A673 (cell line): ENCODE measurements at regions not wholly inside any gene's neighbourhood (a gene's known extent, or its start where the extent isn't known, plus 50 kb on each side); places are given as distances from the start of the nearest gene placed in this dataset.

Experiments
- BruUV-seq: library from RNA; stranded (reverse); fragments of 400-500 nt; replicated peaks from 2 replicates; lab custom pipeline; 2021; lab: Mats Ljungman, UMichigan
- CTCF ChIA-PET: fragments of 300-600 bp; sonication (Branson Sonifier 250); formaldehyde crosslinking; loops from one replicate; lab custom pipeline; 2022; ENCODE audit warnings: antibody characterized with exemption; lab: Charles Lee
- POLR2A ChIA-PET: fragments of 300-600 bp; sonication (Branson Sonifier 250); formaldehyde crosslinking; loops from one replicate; lab custom pipeline; 2022; ENCODE audit warnings: antibody characterized with exemption; ENCODE audit not compliant: low non-redundant PET; lab: Charles Lee
- DNase-seq: peaks from one replicate; pipeline ENCODE4 v3.0.0-alpha.2; 2015; ENCODE audit warnings: low spot score
- H3K27ac ChIP-seq: fragments of 200-600 bp; sonication (generic); 2 replicates; pipeline ENCODE4 v1.5.1; 2016; ENCODE audit warnings: mixed run types, low read depth, mild to moderate bottlenecking, mixed read lengths, antibody characterized with exemption, low read length; ENCODE audit not compliant: poor library complexity, severe bottlenecking
- H3K27me3 ChIP-seq: fragments of 200-600 bp; sonication (generic); replicated peaks from 2 replicates; pipeline ENCODE4 v1.6.1; 2017; ENCODE audit warnings: mixed run types, low read depth, mild to moderate bottlenecking, mixed read lengths, antibody characterized with exemption, low read length; ENCODE audit not compliant: insufficient read depth, poor library complexity
- H3K36me3 ChIP-seq: fragments of 200-600 bp; sonication (generic); 2 replicates; pipeline ENCODE4 v1.6.1; 2016; ENCODE audit warnings: mixed run types, mild to moderate bottlenecking, mixed read lengths, antibody characterized with exemption, low read length; ENCODE audit not compliant: insufficient read depth, poor library complexity, severe bottlenecking
- H3K4me1 ChIP-seq: fragments of 200-600 bp; sonication (generic); 2 replicates; pipeline ENCODE4 v1.6.1; 2017; ENCODE audit warnings: mixed run types, mild to moderate bottlenecking, mixed read lengths, antibody characterized with exemption, low read length; ENCODE audit not compliant: insufficient read depth, poor library complexity, severe bottlenecking
- H3K4me3 ChIP-seq: fragments of 200-600 bp; sonication (generic); 2 replicates; pipeline ENCODE4 v1.5.1; 2016; ENCODE audit warnings: low read depth, mixed run types, mild to moderate bottlenecking, mixed read lengths, low read length; ENCODE audit not compliant: poor library complexity, severe bottlenecking
- H3K9me3 ChIP-seq: fragments of 200-600 bp; sonication (generic); 2 replicates; pipeline ENCODE4 v1.6.1; 2016; ENCODE audit warnings: mixed run types, low read depth, mild to moderate bottlenecking, mixed read lengths, antibody characterized with exemption, low read length; ENCODE audit not compliant: poor library complexity, severe bottlenecking
- CTCF ChIP-seq: fragments of 300-800, 200-600 bp; sonication (generic); conservative IDR thresholded peaks from 2 replicates; pipeline ENCODE4 v1.5.1; 2017; ENCODE audit warnings: low read depth, mild to moderate bottlenecking, antibody characterized with exemption, low read length, moderate library complexity, mixed read lengths
- EZH2 ChIP-seq: fragments of 200-600 bp; sonication (generic); IDR thresholded peaks from 2 replicates; pipeline ENCODE4 v1.6.1; 2017; ENCODE audit warnings: borderline replicate concordance, low read depth, mild to moderate bottlenecking, mixed read lengths, antibody characterized with exemption, low read length; ENCODE audit not compliant: poor library complexity, severe bottlenecking
- intact Hi-C: fragments of 100-400 bp; cut with micrococcal nuclease; formaldehyde crosslinking; loops from one replicate; pipeline ENCODE4 v1.10.0; 2022; ENCODE audit not compliant: unreplicated experiment

- DNase-seq: no peak
- no peak for TF ChIP-seq CTCF
- no peak for TF ChIP-seq EZH2
- Histone ChIP-seq H3K4me1 (no peaks in the 10 kb centered on the region), H3K27ac (no peak overlapping the region), H3K27me3 (no peaks in the 10 kb centered on the region), H3K36me3 (no peaks in the 10 kb centered on the region), H3K4me3 (no peak overlapping the region), H3K9me3 (no peaks in the 10 kb centered on the region)
- BruUV-seq: no TSS peak
- ChIA-PET CTCF (no interaction called here), POLR2A (no interaction called here)
- intact Hi-C loops: no loop called here
Measured at GRCh38 chr6:134631398-134631924, 313.5 kb upstream of the SGK1 start.

- no peak for TF ChIP-seq EZH2
- TF ChIP-seq CTCF: no peak
- ChIA-PET CTCF (no interaction called here), POLR2A (no interaction called here)
- Histone ChIP-seq H3K4me3 (no peak overlapping the region), H3K4me1 (peaks cover 8% of the 10 kb centered on the region), H3K36me3 (no peaks in the 10 kb centered on the region), H3K27me3 (no peaks in the 10 kb centered on the region), H3K9me3 (no peaks in the 10 kb centered on the region), H3K27ac (no peak overlapping the region)
- BruUV-seq: no TSS peak
- no peak for DNase-seq
- intact Hi-C loops: no loop called here
Measured at GRCh38 chr6:134630508-134631121, 312.7 kb upstream of the SGK1 start.

- H3K4me3 ChIP-seq: no peak overlapping the region
- TF ChIP-seq EZH2: no peak
- TF ChIP-seq CTCF: no peak
- POLR2A ChIA-PET: no interaction called here
- no peaks in the 10 kb centered on the region for H3K27me3 ChIP-seq
- no peaks in the 10 kb centered on the region for H3K9me3 ChIP-seq
- BruUV-seq: no TSS peak
- intact Hi-C loops: no loop called here
- no peak overlapping the region for H3K27ac ChIP-seq
- CTCF ChIA-PET: no interaction called here
- no peak for DNase-seq
- peaks cover 15% of the 10 kb centered on the region for H3K4me1 ChIP-seq
- no peaks in the 10 kb centered on the region for H3K36me3 ChIP-seq
Measured at GRCh38 chr6:134628154-134628553, 310.2 kb upstream of the SGK1 start.
